IPS DF 6.9 (cell line): ENCODE measurements at regions not wholly inside any gene's neighbourhood (a gene's known extent, or its start where the extent isn't known, plus 50 kb on each side); places are given as distances from the start of the nearest gene placed in this dataset.

Source experiments
- DNase-seq: peaks from one replicate; pipeline ENCODE4 v3.0.0-alpha.2; 2013; ENCODE audit warnings: low read depth, low spot score
- H3K27ac ChIP-seq: one replicate; pipeline ENCODE4 v1.5.1; 2013; ENCODE audit warnings: low read length, control low read depth
- H3K27me3 ChIP-seq: 2 replicates; pipeline ENCODE4 v1.6.1; 2013; ENCODE audit warnings: mild to moderate bottlenecking, low read length; ENCODE audit not compliant: control insufficient read depth, insufficient read depth
- H3K36me3 ChIP-seq: 2 replicates; pipeline ENCODE4 v1.6.1; 2013; ENCODE audit warnings: low read length; ENCODE audit not compliant: control insufficient read depth, insufficient read depth
- H3K4me1 ChIP-seq: 2 replicates; pipeline ENCODE4 v1.6.1; 2013; ENCODE audit warnings: low read length; ENCODE audit not compliant: control insufficient read depth, insufficient read depth
- H3K4me3 ChIP-seq: 2 replicates; pipeline ENCODE4 v1.5.1; 2013; ENCODE audit warnings: mild to moderate bottlenecking, low read length
- H3K9me3 ChIP-seq: 2 replicates; pipeline ENCODE4 v1.6.1; 2013; ENCODE audit warnings: low read length, inconsistent platforms; ENCODE audit not compliant: control insufficient read depth, insufficient read depth
- WGBS: extraction: QIAGEN DNeasy Blood & Tissue Kit; methylation state at CpG from one replicate; pipeline ENCODE4 v1.1.7; 2013; ENCODE audit warnings: mixed read lengths, missing lambda C conversion rate; ENCODE audit not compliant: insufficient read length, insufficient coverage; 5-methylcytosine and 5-hydroxymethylcytosine counted together

DNA sequence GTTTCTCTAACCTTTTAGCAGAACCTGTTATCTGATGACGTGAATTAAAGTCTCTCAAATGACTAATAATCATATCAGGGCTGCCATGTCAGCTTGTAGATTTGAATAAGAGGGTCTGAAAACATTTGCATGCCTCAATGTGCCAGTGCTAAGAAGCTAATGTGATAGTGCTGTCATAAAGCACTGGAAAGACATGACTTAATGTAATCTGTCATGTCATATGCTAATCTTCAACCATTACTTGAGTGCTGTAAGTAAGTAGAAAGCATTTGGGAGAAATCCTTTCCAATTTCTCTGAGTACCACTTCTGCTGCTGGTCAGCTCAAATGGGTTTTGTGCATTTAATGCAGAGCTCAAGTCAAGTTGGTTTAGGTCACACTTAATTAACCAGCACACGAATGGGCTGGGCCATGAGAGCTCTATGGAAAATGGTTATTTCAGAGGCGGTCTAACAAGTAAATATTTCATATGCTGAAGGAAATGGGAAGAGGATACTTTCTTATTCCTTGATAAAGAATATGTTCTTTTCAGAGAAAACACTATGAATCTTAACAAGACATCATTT lies 609.2 kb downstream of the LMO4 start:
- Histone ChIP-seq H3K4me1 (no peaks in the 10 kb centered on the region; the same call in 1 of the 2 replicates), H3K4me3 (no peak overlapping the region), H3K27me3 (no peaks in the 10 kb centered on the region), H3K9me3 (no peaks in the 10 kb centered on the region), H3K36me3 (no peaks in the 10 kb centered on the region), H3K27ac (no peak overlapping the region)
- WGBS = no CpG with 5 or more reads among the region's 3 CpGs
- DNase-seq = no peak

DNA sequence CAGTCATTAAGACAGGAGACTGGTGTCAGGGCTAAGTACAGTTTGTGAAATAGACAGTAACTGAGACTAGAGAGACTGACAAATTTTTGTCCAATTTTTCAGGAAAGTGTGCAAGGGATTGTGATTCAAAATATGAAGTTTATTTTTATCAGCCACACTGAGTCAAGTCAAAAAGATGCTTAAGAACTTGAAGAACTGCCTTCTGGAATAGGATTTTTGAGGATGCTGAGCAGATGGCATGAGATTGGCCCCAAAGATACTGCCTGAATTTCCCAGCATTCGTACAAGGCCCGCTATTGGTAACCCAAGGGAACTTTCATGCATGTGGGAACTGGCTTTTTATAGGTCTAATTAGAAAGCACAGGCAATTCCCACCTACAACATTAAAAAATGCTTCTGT lies 610.0 kb downstream of the LMO4 start:
- Histone ChIP-seq H3K27ac (no peak overlapping the region), H3K9me3 (no peaks in the 10 kb centered on the region), H3K27me3 (no peaks in the 10 kb centered on the region), H3K4me3 (no peak overlapping the region), H3K36me3 (no peaks in the 10 kb centered on the region), H3K4me1 (no peaks in the 10 kb centered on the region; the same call in 1 of the 2 replicates)
- no peak for DNase-seq
- WGBS = no CpG with 5 or more reads among the region's 2 CpGs

DNA sequence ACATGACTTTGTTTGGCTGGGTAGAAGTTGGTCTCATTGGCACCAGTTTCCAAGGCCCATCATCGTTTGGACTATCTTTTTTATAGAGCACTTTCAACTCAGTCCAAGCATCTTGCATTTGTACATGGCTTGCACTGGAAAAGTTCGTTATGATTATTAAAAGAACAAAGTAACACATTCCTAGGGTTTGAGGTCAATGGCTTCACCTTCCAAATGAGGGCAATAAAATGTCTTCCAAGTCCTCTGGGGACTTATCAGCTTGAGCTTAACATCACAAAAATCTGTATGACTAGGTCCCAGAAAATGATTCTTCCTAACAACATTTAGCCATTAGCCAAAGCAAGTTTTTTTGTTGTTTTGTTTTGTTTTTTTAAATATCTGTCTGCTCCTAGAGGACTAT lies 610.8 kb downstream of the LMO4 start:
- Histone ChIP-seq H3K27ac (no peak overlapping the region), H3K36me3 (no peaks in the 10 kb centered on the region), H3K4me3 (no peak overlapping the region), H3K27me3 (no peaks in the 10 kb centered on the region), H3K4me1 (no peaks in the 10 kb centered on the region; the same call in 1 of the 2 replicates), H3K9me3 (no peaks in the 10 kb centered on the region)
- DNase-seq = no peak
- no CpG with 5 or more reads among the region's 2 CpGs for WGBS

DNA sequence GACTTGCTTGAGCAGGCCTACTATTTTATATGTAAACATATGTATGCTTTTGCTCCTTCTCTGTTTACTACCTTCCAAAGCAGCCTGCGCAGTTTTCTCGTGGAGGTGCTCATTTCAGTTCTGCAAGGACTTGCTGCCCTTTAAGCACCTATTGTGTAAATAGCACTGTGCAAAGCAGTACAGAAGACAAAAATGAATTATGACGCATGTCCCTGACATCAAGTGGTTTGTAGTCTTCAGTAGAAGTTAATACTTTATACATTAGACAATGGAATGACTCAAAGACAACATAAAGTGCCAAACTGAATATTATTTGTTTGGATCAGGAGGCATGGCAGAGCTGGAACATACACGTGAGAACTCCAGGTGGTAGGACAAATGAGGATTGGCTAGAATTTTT lies 611.7 kb downstream of the LMO4 start:
- DNase-seq = no peak
- WGBS = no CpG with 5 or more reads among the region's 4 CpGs
- Histone ChIP-seq H3K4me1 (no peaks in the 10 kb centered on the region; the same call in 1 of the 2 replicates), H3K36me3 (no peaks in the 10 kb centered on the region), H3K4me3 (no peak overlapping the region), H3K27ac (no peak overlapping the region), H3K9me3 (no peaks in the 10 kb centered on the region), H3K27me3 (no peaks in the 10 kb centered on the region)

DNA sequence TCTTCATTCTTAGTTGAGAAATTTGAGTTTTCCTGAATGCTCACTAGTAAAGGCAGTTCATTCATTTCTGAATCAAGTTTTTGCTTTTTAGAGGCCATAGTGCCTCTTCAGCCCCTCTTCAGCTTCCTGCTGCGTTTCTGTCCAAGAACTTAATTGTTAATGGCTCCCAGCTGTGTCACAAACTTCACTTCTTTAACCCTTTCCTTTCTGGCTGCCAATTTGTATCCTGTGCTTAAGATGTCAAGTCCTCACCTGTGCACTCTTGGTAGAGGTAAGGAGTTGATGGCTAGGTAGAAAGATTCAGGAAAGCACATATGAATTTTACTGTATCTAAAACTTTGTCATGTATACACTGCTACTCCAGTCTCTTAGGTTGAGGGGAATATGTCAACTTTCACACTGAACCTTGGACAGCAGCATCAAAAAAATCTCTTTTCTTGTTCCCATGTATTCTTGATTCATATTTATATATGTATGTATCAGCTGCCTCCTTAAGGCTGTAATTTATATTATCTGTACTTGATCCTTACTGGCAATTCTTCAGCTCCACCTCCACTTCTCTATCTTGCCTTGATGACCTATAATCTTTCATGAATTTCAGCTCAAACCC lies 612.8 kb downstream of the LMO4 start:
- Histone ChIP-seq H3K4me3 (no peak overlapping the region), H3K4me1 (no peaks in the 10 kb centered on the region; the same call in 1 of the 2 replicates), H3K27me3 (no peaks in the 10 kb centered on the region), H3K9me3 (no peaks in the 10 kb centered on the region), H3K36me3 (no peaks in the 10 kb centered on the region), H3K27ac (no peak overlapping the region)
- peak; percentile 37 for DNase-seq
- no CpG with 5 or more reads among the region's 1 CpG for WGBS

DNA sequence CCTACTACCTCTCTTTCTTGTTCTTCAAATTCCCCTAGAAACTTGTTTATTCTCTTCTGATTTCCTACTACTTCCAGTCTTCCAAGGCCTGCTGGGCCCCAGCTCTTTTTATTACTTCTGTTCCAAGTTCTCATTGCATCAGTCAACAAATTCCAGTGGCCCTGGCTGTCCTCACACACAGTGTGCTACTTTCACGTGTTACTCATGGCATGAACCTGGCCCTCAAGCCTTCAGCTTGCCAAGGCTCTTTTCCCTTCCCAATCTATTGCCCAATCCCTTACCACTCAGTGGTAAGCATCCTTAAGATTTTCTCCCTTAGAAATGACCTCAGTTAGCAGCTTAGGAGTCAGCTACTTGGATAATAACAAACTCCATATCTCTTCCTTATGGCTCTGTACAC lies 613.5 kb downstream of the LMO4 start:
- no peak for DNase-seq
- H3K27me3 ChIP-seq = no peaks in the 10 kb centered on the region
- H3K4me3 ChIP-seq = no peak overlapping the region
- no peaks in the 10 kb centered on the region for H3K9me3 ChIP-seq
- H3K36me3 ChIP-seq = no peaks in the 10 kb centered on the region
- H3K27ac ChIP-seq = no peak overlapping the region
- no peaks in the 10 kb centered on the region; the same call in 1 of the 2 replicates for H3K4me1 ChIP-seq
- no CpG with 5 or more reads among the region's 1 CpG for WGBS

DNA sequence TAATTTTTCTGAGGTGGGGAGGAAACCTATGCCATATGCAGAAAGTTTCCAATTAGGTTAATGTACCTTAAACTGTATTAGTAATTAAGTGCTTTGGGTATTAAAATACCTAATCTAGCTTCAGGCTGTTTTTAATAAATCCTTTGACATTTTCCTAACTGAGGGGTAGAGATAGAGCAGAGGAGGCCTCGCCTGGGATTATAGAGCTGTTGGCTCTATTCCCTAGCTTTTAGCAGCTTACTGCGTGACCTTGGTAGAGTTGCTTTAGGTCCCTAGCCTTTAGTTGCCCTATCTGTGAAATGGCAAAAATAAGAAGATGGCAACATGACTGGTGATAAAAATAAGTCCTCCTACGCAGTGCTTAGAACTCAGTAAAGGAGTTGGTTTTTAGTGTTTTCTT lies 621.0 kb downstream of the LMO4 start:
- no peak for DNase-seq
- WGBS = no CpG with 5 or more reads among the region's 3 CpGs

DNA sequence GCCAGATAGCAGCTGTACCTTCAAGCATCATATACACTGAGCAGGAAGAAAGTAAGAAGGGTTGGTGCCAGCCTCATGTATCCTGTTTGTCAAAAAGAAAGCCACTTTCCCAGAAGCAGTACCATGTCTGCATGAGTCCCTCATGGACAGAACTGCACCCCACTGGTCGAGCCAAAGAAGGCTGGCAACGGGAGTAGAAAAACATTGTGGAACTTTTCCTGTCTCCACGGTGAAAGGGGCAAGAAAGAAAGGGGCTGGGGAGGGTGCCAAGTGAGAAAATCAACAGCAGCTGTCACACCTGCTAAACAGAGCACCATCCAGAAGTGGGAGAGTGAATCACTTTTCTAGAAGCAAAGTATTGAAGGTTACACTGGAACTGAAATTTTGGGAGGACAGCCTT lies 621.7 kb downstream of the LMO4 start:
- Histone ChIP-seq H3K4me1 (no peaks in the 10 kb centered on the region), H3K4me3 (no peak overlapping the region), H3K27me3 (no peaks in the 10 kb centered on the region), H3K36me3 (no peaks in the 10 kb centered on the region), H3K9me3 (no peaks in the 10 kb centered on the region), H3K27ac (no peak overlapping the region)
- no CpG with 5 or more reads among the region's 3 CpGs for WGBS
- DNase-seq = no peak

More for the DNA sequence above, 621.0 kb downstream of the LMO4 start:
- Histone ChIP-seq H3K27me3 (no peaks in the 10 kb centered on the region), H3K4me3 (no peak overlapping the region), H3K9me3 (no peaks in the 10 kb centered on the region), H3K36me3 (no peaks in the 10 kb centered on the region), H3K4me1 (no peaks in the 10 kb centered on the region), H3K27ac (no peak overlapping the region)

DNA sequence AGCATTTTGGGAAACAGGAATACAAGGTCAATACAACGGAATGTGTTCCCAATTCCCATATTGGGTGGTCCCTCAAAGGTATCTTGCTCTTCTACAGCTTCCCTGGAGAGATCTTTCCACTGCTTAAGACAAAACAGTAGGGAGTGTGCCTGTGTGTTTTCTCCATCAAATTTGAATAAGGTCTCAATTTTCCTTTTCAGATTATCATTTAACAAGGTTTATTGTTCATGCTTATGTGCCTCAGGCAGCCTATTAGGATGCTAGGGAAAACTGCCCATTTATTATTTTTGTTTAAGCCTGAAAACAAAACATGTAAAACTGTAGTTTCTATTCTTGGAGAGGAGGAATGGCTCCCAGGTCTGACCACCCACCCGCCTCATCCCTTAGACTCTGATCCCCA lies 622.7 kb downstream of the LMO4 start:
- no peak overlapping the region for H3K4me3 ChIP-seq
- DNase-seq = no peak
- H3K9me3 ChIP-seq = no peaks in the 10 kb centered on the region
- WGBS = no CpG with 5 or more reads among the region's 2 CpGs
- no peaks in the 10 kb centered on the region for H3K4me1 ChIP-seq
- no peaks in the 10 kb centered on the region for H3K27me3 ChIP-seq
- H3K36me3 ChIP-seq = no peaks in the 10 kb centered on the region
- H3K27ac ChIP-seq = no peak overlapping the region

DNA sequence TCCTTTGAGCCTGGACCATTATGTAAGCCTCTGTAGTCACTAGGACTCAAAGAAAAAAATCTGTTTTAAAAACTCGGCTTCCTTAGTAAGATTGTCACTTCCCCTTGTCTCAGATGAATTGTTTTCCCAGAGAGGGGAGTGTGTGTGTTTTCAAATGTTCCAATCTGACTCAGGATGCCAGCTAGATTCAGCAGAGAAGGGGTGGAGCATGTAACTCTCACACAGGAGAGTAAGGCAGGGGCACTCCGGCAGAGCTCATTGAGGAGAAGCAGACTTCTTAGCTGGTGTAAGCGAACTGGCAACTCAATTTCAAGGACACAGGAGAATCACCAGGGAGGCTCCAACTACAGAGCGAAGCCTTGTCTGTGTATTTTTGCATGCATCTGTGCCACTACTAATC lies 623.2 kb downstream of the LMO4 start:
- DNase-seq = no peak
- no peak overlapping the region for H3K27ac ChIP-seq
- WGBS = no CpG with 5 or more reads among the region's 4 CpGs

DNA sequence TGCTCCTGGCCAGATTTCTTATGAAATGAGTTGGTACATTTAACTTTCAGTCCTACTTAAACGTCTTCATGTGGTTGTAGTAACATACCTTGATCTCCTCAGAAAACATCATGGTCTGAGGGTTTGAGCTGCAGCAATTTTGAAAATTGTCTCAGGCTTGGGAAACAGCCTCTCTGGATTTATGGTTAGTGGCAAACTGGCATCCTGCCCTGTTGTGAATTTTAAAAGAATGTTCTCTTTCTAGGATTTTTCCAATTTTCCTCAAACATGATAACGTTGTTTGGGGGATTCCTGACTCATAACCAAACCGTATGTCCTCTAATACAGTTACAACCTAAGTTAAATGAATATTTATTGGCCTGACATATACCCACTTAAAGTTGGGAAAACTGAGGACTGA lies 624.4 kb downstream of the LMO4 start:
- no peak for DNase-seq
- Histone ChIP-seq H3K4me3 (no peak overlapping the region), H3K27ac (no peak overlapping the region), H3K4me1 (no peaks in the 10 kb centered on the region), H3K36me3 (no peaks in the 10 kb centered on the region), H3K27me3 (no peaks in the 10 kb centered on the region), H3K9me3 (no peaks in the 10 kb centered on the region)
- no CpG with 5 or more reads among the region's 3 CpGs for WGBS

More for the DNA sequence above, 623.2 kb downstream of the LMO4 start:
- H3K4me3 ChIP-seq = no peak overlapping the region
- H3K36me3 ChIP-seq = no peaks in the 10 kb centered on the region
- no peaks in the 10 kb centered on the region for H3K4me1 ChIP-seq
- no peaks in the 10 kb centered on the region for H3K9me3 ChIP-seq
- no peaks in the 10 kb centered on the region for H3K27me3 ChIP-seq
